GM12865 (cell line): ENCODE measurements at regions not wholly inside any gene's neighbourhood (a gene's known extent, or its start where the extent isn't known, plus 50 kb on each side); places are given as distances from the start of the nearest gene placed in this dataset.

Experiments used
- DNase-seq: peaks from one replicate; pipeline ENCODE4 v3.0.0; 2010; ENCODE audit warnings: low read depth
- H3K4me3 ChIP-seq: 2 replicates; pipeline ENCODE4 v1.5.1; 2011; ENCODE audit warnings: mild to moderate bottlenecking, low read depth, low read length, control low read depth
- TF ChIP-seq, protein P1 (sequence below): IDR thresholded peaks from 2 replicates; pipeline ENCODE4 v1.5.1; 2011; ENCODE audit warnings: low read length, control low read depth, low read depth, inconsistent platforms; ENCODE audit not compliant: insufficient read depth; ENCODE audit errors: missing control alignments

- H3K4me3 ChIP-seq: no peak overlapping the region
- TF ChIP-seq, protein P1, sequence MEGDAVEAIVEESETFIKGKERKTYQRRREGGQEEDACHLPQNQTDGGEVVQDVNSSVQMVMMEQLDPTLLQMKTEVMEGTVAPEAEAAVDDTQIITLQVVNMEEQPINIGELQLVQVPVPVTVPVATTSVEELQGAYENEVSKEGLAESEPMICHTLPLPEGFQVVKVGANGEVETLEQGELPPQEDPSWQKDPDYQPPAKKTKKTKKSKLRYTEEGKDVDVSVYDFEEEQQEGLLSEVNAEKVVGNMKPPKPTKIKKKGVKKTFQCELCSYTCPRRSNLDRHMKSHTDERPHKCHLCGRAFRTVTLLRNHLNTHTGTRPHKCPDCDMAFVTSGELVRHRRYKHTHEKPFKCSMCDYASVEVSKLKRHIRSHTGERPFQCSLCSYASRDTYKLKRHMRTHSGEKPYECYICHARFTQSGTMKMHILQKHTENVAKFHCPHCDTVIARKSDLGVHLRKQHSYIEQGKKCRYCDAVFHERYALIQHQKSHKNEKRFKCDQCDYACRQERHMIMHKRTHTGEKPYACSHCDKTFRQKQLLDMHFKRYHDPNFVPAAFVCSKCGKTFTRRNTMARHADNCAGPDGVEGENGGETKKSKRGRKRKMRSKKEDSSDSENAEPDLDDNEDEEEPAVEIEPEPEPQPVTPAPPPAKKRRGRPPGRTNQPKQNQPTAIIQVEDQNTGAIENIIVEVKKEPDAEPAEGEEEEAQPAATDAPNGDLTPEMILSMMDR: no peak
- DNase-seq: no peak
These were observed 172.1 kb upstream of the GAS1 start for GRCh38 chr9:87119328-87119881.

DNA sequence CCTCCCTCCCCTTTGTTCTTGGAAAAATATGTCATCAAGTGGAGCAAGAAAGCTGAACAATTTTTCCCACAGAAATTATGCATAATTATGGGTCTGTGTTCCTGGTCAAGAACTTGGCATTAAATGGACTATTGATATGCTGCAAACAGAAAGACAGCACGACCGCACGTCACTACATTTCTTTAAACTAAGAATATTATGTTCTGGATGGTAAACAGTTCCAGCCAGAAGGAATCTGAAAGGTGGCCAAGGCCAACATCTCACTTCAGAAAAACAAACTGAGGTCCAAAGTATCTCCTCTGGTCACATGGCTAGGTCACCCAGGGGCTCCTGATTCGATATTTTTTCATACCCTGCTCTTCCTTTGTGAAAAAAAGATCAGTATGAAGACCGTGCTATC is 173.3 kb upstream of the GAS1 start:
- TF ChIP-seq, protein P1: no peak
- no peak overlapping the region for H3K4me3 ChIP-seq
- no peak for DNase-seq

DNA sequence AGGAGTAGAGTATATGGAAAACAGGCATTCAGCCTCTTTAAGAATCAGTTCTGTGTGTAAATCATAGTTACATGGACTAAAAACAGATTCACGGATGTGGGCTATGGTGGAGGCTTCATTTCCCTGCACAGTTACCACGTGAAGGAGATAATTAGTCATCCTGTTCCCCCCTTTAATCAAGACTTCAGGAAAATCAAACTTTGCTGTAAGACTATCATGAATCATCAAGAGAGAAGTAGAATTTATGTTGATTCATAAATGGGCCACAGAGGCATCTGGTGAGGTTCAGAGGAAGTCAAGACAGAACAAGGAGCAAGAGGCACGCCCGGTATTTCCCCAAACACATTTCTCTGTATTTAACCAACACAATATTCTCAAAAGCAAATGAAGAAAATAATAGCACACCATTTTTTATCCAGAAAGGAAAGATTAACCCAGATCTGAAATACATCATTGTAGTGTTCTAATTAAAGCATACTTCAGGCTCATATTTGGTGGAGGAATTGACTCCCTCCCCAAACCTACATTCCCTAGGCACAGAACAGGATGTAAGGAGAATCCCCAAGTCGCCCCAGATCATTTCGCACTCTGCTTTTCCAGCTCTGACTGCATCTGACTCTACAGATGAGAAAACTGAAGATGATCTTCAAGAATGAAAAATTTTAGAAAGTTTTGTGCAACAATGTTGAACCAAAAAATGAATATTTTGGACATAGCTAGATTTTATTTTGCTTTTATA is 175.8 kb upstream of the GAS1 start:
- H3K4me3 ChIP-seq: no peak overlapping the region
- TF ChIP-seq, protein P1: no peak
- DNase-seq: no peak

DNA sequence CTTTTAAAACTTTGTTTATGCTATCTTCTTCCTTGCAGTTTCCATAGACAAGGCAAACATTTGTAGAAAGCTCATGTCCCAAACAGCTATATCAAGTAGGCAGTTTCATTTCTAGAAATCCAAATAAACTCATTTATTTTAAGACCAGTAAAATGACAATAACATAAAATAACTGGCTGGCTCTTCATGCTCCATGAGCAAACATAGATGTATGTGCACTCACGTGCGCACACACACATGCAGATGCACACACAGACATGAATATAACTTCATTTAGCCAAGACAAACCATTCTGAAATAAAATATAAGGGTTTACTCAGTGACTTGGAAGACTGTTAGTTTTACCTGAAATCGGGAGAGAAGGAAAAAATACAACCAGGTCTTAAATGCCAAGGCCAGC is 176.5 kb upstream of the GAS1 start:
- TF ChIP-seq, protein P1: no peak
- no peak overlapping the region for H3K4me3 ChIP-seq
- DNase-seq: no peak

DNA sequence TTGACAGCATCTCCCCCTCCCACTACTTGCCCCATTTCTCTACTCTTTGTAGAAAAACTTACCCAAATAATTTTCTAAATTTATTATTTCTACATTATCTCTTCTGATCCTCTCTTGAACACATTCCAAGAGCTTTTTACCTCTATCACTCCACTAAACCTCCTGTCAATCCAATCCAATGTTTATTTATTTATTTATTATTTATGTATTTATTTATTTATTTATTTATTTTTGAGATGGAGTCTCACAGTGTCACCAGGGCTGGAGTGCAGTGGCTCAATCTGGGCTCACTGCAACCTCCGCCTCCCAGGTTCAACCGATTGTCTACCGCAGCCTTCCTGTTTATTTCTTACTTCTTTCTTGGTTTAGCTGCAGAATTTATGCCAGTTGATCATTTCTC is 178.5 kb upstream of the GAS1 start:
- no peak for DNase-seq
- H3K4me3 ChIP-seq: no peak overlapping the region
- TF ChIP-seq, protein P1: no peak

DNA sequence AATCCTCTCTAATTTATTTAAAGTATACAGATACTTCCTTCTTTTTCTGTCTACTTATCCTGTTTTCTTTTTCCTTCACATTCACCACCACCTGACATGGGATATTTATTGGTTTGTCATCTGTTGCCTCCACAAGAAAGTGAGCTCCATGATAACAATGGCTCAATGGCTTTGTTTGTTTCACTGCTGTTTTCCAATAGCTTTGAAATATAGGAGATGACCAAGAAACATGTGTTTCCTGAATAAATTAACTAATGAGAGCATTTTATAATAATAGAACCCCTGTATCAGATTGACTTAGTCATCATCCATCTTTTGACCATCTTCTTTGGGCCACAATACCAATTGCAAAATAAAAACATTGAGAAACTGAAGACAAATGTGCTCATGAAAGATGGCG is 180.2 kb upstream of the GAS1 start:
- DNase-seq: no peak
- H3K4me3 ChIP-seq: no peak overlapping the region
- TF ChIP-seq, protein P1: no peak

DNA sequence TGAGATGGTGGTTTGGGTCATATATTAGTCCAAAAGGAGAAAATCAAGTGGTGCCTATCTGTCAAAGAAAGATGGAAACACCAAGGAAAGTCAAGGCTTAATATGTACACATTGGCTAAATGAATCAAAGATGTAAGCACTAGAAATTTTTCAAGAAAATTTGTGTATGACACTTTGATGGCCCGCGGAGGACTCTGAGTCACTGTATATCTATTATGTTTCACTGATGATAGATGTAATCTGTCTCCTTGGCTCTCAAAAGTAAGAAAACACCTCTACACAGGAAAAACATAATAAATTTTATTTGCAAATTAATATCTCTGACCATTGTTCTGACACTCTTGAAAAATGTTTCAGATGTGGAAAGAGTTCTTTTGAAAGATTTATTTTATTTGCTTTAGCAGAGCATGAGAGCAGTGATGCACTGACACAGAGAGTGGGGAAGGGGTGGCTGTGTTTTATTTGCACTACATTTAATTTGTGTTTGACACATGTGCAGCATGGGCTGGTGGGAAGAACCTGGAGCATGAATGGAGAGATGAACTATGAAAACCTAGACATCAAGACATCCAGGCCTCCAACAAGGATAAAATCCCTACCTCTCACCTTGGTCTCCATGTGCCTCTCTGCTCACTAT is 180.8 kb upstream of the GAS1 start:
- TF ChIP-seq, protein P1: no peak
- no peak overlapping the region for H3K4me3 ChIP-seq
- no peak for DNase-seq
